Muscle of leg (tissue), 3 donors: ENCODE measurements at regions not wholly inside any gene's neighbourhood (a gene's known extent, or its start where the extent isn't known, plus 50 kb on each side); places are given as distances from the start of the nearest gene placed in this dataset.
"Not testable (repeated sequence)": the region's sequence is repeated elsewhere in the genome, so short reads cannot be mapped to it uniquely, and the experiment has no call there.

Experiments
- DNase-seq: peaks from one replicate; pipeline ENCODE4 v3.0.0; 2013
- H3K27ac ChIP-seq: one replicate; pipeline ENCODE4 v1.5.1; 2013; ENCODE audit warnings: mild to moderate bottlenecking, low read length, control low read depth
- H3K27me3 ChIP-seq: one replicate; pipeline ENCODE4 v1.6.1; 2013; ENCODE audit warnings: low read length; ENCODE audit not compliant: control insufficient read depth, insufficient read depth
- H3K36me3 ChIP-seq: one replicate; pipeline ENCODE4 v1.6.1; 2013; ENCODE audit warnings: low read length; ENCODE audit not compliant: control insufficient read depth, insufficient read depth
- H3K4me1 ChIP-seq: one replicate; pipeline ENCODE4 v1.6.1; 2013; ENCODE audit warnings: low read length; ENCODE audit not compliant: control insufficient read depth, insufficient read depth
- H3K4me3 ChIP-seq: one replicate; pipeline ENCODE4 v1.5.1; 2013; ENCODE audit warnings: low read length, control low read depth
- H3K9me3 ChIP-seq: replicated peaks from 2 replicates; pipeline ENCODE4 v1.6.1; 2013; ENCODE audit warnings: low read depth, low read length; ENCODE audit not compliant: control insufficient read depth
- WGBS: methylation state at CpG from one replicate; pipeline ENCODE4 v1.1.5; 2013; ENCODE audit warnings: missing lambda C conversion rate; ENCODE audit not compliant: insufficient coverage; 5-methylcytosine and 5-hydroxymethylcytosine counted together

DNA sequence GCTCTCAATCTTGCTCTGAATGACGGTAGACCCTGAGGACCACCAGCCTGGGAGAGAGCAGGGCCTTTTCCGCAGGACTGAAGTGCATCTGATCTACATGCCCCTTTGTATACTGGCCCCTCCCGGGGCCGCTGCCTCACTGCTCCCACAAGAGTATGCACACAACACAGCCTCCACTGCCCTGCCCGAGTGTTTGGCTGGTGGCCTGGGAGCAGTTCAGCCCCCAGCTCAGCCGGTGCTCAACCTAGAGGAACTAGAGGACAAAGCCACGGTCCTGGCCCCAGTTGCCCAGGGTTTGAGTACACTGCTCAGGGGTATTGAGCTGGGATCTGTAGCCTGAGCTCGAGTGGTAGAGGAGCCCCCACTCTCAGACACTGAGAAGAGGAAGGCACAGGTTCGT lies 118.9 kb upstream of the CAB39 start:
- Histone ChIP-seq H3K4me3 (no peak overlapping the region), H3K27ac (no peak overlapping the region), H3K4me1 (no peaks in the 10 kb centered on the region), H3K9me3 (no peaks in the 10 kb centered on the region), H3K36me3 (no peaks in the 10 kb centered on the region), H3K27me3 (no peaks in the 10 kb centered on the region)
- 77% methylated on average over 7 of the region's 9 CpGs for WGBS
- no peak for DNase-seq

DNA sequence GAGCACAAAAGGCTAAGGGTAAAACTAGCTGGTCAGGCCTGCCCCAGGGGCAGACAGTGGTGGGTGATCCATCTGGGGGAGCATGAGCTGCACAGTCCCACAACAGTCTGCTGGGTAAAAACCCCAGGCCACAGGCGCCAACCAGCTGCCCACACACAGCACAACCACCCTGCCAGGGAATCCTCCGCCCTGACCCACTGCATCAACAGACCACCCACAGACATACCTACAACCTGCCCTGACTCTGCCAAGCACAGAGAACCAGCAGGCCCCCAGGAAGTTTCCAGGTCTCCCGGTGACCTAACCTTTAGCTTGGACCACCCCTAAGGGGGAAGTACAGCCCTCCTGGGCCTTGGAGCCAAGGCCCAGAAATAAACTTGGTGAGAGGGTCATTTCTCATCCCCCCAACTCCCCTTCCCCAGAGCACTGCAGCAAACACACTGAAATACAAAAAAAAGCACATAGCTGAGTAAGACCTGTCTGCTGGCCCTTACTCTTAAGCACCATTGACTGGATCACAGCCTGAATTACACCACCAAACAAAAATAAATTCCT lies 118.3 kb upstream of the CAB39 start:
- DNase-seq: no peak
- 83% methylated on average over 2 of the region's 3 CpGs for WGBS

DNA sequence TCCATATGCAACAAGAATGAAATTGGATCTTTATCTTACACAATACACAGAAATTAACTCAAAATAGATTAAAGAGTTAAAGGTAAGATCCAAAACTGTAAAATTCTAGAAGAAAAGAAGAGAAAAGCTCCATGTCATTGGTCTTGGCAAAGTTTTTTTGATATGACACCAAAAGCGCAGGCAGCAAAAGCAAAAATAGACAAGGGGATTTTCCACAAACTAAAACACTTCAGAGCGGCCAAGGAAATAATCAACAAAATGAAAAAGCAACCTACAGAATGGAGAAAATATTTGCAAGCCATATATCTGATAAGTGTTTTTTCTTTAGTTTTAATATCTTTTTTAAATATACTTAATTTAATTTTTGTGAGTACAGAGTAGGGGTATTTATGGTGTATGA lies 112.8 kb upstream of the CAB39 start:
- no CpG with 5 or more reads among the region's 2 CpGs for WGBS
- H3K27ac ChIP-seq: no peak overlapping the region
- no peaks in the 10 kb centered on the region for H3K4me1 ChIP-seq
- no peaks in the 10 kb centered on the region for H3K9me3 ChIP-seq
- DNase-seq: no peak
- no peaks in the 10 kb centered on the region for H3K27me3 ChIP-seq
- no peaks in the 10 kb centered on the region for H3K36me3 ChIP-seq
- no peak overlapping the region for H3K4me3 ChIP-seq

More for the DNA sequence above, 118.3 kb upstream of the CAB39 start:
- Histone ChIP-seq H3K36me3 (no peaks in the 10 kb centered on the region), H3K4me3 (no peak overlapping the region), H3K9me3 (no peaks in the 10 kb centered on the region), H3K4me1 (no peaks in the 10 kb centered on the region), H3K27me3 (no peaks in the 10 kb centered on the region), H3K27ac (no peak overlapping the region)

DNA sequence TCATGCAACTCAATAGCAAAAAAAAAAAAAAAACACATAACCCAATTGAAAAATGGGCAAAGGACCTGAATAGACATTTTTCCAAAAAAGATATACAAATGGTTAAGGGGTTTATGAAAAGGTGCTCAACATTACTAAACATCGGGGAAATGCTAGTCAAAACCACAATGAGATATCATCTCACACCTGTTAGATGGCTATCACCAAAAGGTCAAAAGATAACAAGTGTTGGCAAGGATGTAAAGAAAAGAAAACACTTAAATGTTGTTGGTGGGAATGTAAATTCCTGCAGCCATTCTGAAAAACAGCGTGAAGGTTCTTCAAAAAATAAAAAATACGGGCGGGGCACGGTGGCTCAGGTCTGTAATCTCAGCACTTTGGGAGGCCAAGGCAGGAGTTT lies 112.4 kb upstream of the CAB39 start:
- Histone ChIP-seq H3K27me3 (no peaks in the 10 kb centered on the region), H3K4me3 (no peak overlapping the region), H3K27ac (no peak overlapping the region), H3K4me1 (no peaks in the 10 kb centered on the region), H3K9me3 (no peaks in the 10 kb centered on the region), H3K36me3 (no peaks in the 10 kb centered on the region)
- no peak for DNase-seq
- 87% methylated on average over 4 of the region's 5 CpGs for WGBS

DNA sequence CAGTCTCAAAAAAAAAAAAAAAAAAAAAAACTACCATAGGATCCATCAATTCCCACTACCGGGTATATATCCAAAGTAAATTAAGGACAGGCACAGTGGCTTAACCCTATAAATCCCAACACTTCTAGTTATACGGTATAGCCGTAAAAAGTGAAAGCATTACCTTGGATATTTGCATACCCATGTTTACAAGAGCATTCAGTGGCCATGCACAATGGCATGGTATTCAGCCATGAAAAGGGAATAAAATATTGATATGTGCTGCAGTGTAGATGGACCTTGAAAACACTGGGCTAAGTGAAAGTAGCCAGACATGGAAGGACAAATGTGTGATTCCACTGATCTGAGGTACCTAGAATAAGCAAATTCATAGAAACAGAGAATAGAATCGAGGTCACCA lies 111.8 kb upstream of the CAB39 start:
- 90% methylated on average over 1 of the region's 4 CpGs for WGBS
- no peaks in the 10 kb centered on the region for H3K27me3 ChIP-seq
- DNase-seq: no peak
- H3K4me3 ChIP-seq: no peak overlapping the region
- H3K9me3 ChIP-seq: no peaks in the 10 kb centered on the region
- no peaks in the 10 kb centered on the region for H3K4me1 ChIP-seq
- no peaks in the 10 kb centered on the region for H3K36me3 ChIP-seq
- no peak overlapping the region for H3K27ac ChIP-seq

DNA sequence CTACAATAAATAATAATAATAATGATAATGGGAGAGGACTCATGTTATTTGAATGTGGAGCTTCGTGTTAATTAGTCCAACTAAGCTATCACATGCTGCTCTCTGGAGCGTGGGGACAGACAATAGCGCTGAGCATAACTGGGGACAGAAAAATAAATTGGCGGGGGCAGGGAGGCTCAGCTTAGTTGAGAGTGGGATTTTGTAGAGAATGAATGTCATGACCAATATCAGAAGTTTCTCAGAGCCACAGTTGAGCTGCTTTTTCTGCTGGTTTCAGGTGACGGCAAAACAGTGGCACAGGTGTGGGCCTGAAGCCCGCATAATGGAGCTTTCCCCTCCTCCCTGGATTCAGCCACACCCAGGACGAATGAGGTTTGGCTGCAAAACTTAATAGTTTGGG lies 111.1 kb upstream of the CAB39 start:
- Histone ChIP-seq H3K27ac (no peak overlapping the region), H3K4me1 (no peaks in the 10 kb centered on the region), H3K36me3 (no peaks in the 10 kb centered on the region), H3K9me3 (no peaks in the 10 kb centered on the region), H3K4me3 (no peak overlapping the region), H3K27me3 (no peaks in the 10 kb centered on the region)
- no peak for DNase-seq
- WGBS: 81% methylated on average over 4 of the region's 7 CpGs

DNA sequence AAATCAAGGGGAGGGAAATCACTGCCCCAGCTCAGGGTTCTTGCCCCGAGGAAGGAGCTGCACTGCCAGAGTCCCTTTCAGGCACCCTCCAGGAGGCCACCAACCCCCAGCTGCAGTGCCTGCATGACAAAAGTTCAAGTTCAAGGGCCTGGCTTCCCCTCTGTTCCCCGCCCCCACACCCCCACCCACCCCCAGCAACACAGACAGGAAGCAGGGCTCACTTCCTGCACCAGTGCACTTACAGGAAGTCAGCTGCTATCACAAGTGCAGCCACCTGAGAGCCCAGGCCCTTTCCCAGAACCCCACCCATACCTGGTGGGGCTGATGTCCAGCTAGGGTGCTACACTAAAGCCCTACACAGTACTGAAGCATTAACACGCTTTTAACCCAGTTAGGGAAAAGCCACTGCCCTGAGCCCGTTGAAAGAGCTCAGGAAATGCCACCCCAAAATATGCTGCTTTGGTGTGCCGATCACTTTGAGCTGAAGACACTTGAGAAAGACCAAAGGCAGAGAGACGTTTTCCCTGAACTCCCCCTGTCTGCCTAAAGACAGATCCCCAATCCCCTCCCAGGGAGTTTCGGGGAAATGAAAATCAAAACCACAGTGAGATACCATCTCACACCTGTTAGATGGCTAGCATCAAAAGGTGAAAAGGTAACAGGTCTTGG lies 109.9 kb upstream of the CAB39 start:
- no peak for DNase-seq

DNA sequence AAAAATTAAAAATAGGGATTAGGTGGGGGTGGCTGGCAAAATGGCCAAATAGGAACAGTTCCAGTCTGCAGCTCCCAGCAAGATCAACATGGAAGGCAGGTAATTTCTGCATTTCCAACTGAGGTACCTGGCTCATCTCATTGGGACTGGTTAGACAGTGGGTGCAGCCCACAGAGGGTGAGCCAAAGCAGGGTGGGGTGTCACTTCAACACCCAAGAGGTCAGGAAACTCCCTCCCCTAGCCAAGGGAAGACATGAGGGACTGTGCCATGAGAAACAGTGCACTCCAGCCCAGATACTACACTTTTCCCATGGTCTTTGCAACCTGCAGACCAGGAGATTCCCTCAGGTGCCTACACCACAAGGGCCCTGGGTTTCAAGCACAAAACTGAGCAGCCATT lies 109.3 kb upstream of the CAB39 start:
- not testable (repeated sequence) for H3K4me3 ChIP-seq, H3K27ac ChIP-seq, H3K27me3 ChIP-seq, H3K4me1 ChIP-seq, H3K36me3 ChIP-seq, H3K9me3 ChIP-seq, DNase-seq

More for the DNA sequence above, 109.9 kb upstream of the CAB39 start:
- no peaks in the 10 kb centered on the region for H3K36me3 ChIP-seq
- no peaks in the 10 kb centered on the region for H3K9me3 ChIP-seq
- H3K27me3 ChIP-seq: no peaks in the 10 kb centered on the region
- H3K4me3 ChIP-seq: no peak overlapping the region
- 69% methylated on average over 2 of the region's 7 CpGs for WGBS
- H3K27ac ChIP-seq: no peak overlapping the region
- H3K4me1 ChIP-seq: no peaks in the 10 kb centered on the region

DNA sequence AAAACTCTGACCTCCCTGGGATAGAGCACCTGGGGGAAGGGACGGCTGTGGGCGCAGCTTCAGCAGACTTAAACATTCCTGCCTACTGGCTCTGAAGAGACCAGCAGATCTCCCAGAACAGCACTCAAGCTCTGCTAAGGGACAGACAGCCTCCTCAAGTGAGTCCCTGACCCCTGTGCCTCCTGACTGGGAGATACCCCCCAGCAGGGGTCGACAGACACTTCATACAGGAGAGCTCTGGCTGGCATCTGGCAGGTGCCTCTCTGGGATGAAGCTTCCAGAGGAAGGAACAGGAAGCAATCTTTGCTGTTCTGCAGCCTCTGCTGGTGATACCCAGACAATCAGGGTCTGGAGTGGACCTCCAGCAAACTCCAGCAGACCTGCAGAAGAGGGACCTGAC lies 108.5 kb upstream of the CAB39 start:
- 83% methylated on average over 1 of the region's 3 CpGs for WGBS

DNA sequence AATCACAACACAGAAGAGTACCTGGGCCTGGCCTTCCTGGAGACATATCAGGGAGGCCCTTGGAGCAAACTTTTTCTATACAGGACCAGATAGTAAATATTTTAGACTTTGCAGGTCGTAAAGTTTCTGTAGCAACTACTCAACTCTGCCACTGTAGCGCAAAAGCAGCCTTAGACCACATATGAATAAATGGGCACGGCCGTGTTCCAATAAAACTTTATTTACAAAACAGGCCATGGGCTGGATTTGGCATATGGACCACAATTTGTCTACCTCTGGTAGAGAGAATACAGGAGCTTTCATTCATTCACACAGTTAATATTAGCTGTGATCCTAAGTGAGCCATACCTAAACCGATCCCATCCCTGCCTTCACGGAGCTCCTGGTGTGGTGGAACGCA lies 98.6 kb upstream of the CAB39 start:
- Histone ChIP-seq H3K4me1 (peaks cover 3% of the 10 kb centered on the region), H3K27me3 (no peaks in the 10 kb centered on the region), H3K36me3 (no peaks in the 10 kb centered on the region), H3K4me3 (no peak overlapping the region), H3K9me3 (no peaks in the 10 kb centered on the region), H3K27ac (no peak overlapping the region)
- no peak for DNase-seq
- 96% methylated on average over 4 of the region's 7 CpGs for WGBS

More for the DNA sequence above, 108.5 kb upstream of the CAB39 start:
- H3K4me3 ChIP-seq, H3K4me1 ChIP-seq, H3K9me3 ChIP-seq, H3K27me3 ChIP-seq, DNase-seq, H3K27ac ChIP-seq, H3K36me3 ChIP-seq: not testable (repeated sequence)

DNA sequence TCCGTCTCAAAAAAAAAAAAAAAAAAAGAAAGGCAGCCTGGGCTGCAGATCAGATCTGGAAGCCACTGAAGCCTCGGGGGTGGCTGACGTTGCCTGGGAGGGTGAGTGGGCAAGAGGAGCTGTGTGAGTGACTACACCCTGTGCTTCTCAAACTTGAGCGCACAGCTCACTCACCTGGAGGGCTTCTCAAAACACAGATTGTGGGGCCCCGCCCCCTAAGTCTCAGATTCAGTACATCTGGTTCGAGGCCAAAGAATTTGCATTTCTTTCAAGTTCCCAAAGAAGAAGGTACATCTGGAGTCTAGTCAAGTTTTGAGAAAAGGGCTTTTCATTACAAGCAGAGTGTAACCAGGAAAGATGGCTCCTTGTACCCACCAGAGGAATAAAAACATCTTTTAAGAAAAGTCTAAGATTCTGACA lies 97.7 kb upstream of the CAB39 start:
- Histone ChIP-seq H3K36me3 (no peaks in the 10 kb centered on the region), H3K27ac (no peak overlapping the region), H3K27me3 (no peaks in the 10 kb centered on the region), H3K9me3 (no peaks in the 10 kb centered on the region), H3K4me3 (no peak overlapping the region), H3K4me1 (peaks cover 3% of the 10 kb centered on the region)
- no peak for DNase-seq
- 56% methylated on average over 2 of the region's 6 CpGs for WGBS
